HCT116 (cell line): ENCODE measurements at regions not wholly inside any gene's neighbourhood (a gene's known extent, or its start where the extent isn't known, plus 50 kb on each side); places are given as distances from the start of the nearest gene placed in this dataset.
A peak's percentile ranks its signal among the peaks of the same experiment; 100 is the strongest.

Experiments
- ATAC-seq: fragments of 200-7000 bp; cut with Tn5 transposase; 2 replicates; pipeline ENCODE4 v1.9.1; 2020; ENCODE audit warnings: mild to moderate bottlenecking, moderate library complexity
- BruUV-seq: library from RNA; stranded (reverse); fragments of 400-500 nt; replicated peaks from 2 replicates; lab custom pipeline; 2021; lab: Mats Ljungman, UMichigan
- CTCF ChIA-PET: fragments of 300-600 bp; sonication (Branson Sonifier 250); formaldehyde crosslinking; loops from one replicate; lab custom pipeline; 2021; ENCODE audit warnings: antibody characterized with exemption; lab: Charles Lee
- POLR2A ChIA-PET: fragments of 300-600, 350-600 bp; sonication (Branson Sonifier 250); formaldehyde crosslinking; loops from one replicate; lab custom pipeline; 2021; ENCODE audit warnings: antibody characterized with exemption; lab: Charles Lee
- RAD21 ChIA-PET, 2 experiments: fragments of 300-600 bp; sonication (Branson Sonifier 250); formaldehyde crosslinking; loops; one replicate each; lab custom pipeline; 2023; ENCODE audit warnings: low total read pairs in 2 of 2; ENCODE audit not compliant: uncharacterized antibody in 2 of 2, unreplicated experiment in 2 of 2, low non-redundant PET in 1 of 2; lab: Charles Lee
- DNase-seq: peaks from one replicate; pipeline ENCODE4 v3.0.0-alpha.2; 2010; ENCODE audit warnings: low read depth, low spot score
- H2AFZ ChIP-seq: fragments of 200-600 bp; shearing (Covaris generic), sonication (generic); 2 replicates; pipeline ENCODE4 v1.6.1; 2017; ENCODE audit warnings: low read depth, mixed run types, mixed read lengths, antibody characterized with exemption, low read length; ENCODE audit not compliant: poor library complexity, severe bottlenecking
- H3K27ac ChIP-seq: 2 replicates; pipeline ENCODE4 v1.5.1; 2012; ENCODE audit warnings: low read depth, low read length
- H3K27me3 ChIP-seq: fragments of 200-600 bp; sonication (generic); 2 replicates; pipeline ENCODE4 v1.6.1; 2016; ENCODE audit warnings: mixed run types, low read length, mixed read lengths; ENCODE audit not compliant: insufficient read depth
- H3K36me3 ChIP-seq, 2 experiments: fragments of 200-500 bp in 1 of 2; fragments of 200-600 bp in 1 of 2; sonication (Bioruptor generic) in 1 of 2; sonication (generic) in 1 of 2; 2 replicates each; pipeline versions ENCODE4 v1.5.1 to v1.6.1; 2014 to 2016; ENCODE audit warnings: low read length in 2 of 2, inconsistent platforms in 1 of 2, mixed read lengths in 1 of 2, mixed run types in 1 of 2; ENCODE audit not compliant: insufficient read depth in 2 of 2, control insufficient read depth in 1 of 2
- H3K4me1 ChIP-seq, 2 experiments: fragments of 200-600 bp in 1 of 2; sonication (generic) in 1 of 2; 2 replicates each; pipeline versions ENCODE4 v1.5.1 to v1.6.1; 2012 to 2017; ENCODE audit warnings: low read length in 2 of 2, inconsistent platforms in 1 of 2, mild to moderate bottlenecking in 1 of 2, mixed read lengths in 1 of 2, mixed run types in 1 of 2, moderate library complexity in 1 of 2; ENCODE audit not compliant: insufficient read depth in 2 of 2, control insufficient read depth in 1 of 2
- H3K4me2 ChIP-seq: fragments of 200-600 bp; sonication (generic); 2 replicates; pipeline ENCODE4 v1.6.1; 2017; ENCODE audit warnings: mixed run types, low read length, mixed read lengths
- H3K4me3 ChIP-seq, 2 experiments: fragments of 200-600 bp in 1 of 2; sonication (generic) in 1 of 2; replicated peaks in 1 of 2; 2 replicates each; pipeline ENCODE4 v1.5.1; 2011 to 2016; ENCODE audit warnings: low read length in 2 of 2, control low read depth in 1 of 2, low read depth in 1 of 2, mild to moderate bottlenecking in 1 of 2, mixed read lengths in 1 of 2, mixed run types in 1 of 2
- H3K79me2 ChIP-seq: fragments of 200-600 bp; sonication (generic); 2 replicates; pipeline ENCODE4 v1.6.1; 2017; ENCODE audit warnings: mild to moderate bottlenecking, mixed run types, low read length, moderate library complexity, mixed read lengths; ENCODE audit not compliant: insufficient read depth
- H3K9ac ChIP-seq: fragments of 200-600 bp; sonication (generic); 2 replicates; pipeline ENCODE4 v1.6.1; 2016; ENCODE audit warnings: low read length, mixed read lengths
- H3K9me2 ChIP-seq: fragments of 200-600 bp; sonication (generic), shearing (Covaris generic); 2 replicates; pipeline ENCODE4 v1.6.1; 2017; ENCODE audit warnings: mixed run types, mild to moderate bottlenecking, moderate library complexity; ENCODE audit not compliant: insufficient read depth
- H3K9me3 ChIP-seq, 2 experiments: fragments of 200-500 bp in 1 of 2; fragments of 200-600 bp in 1 of 2; sonication (Bioruptor generic) in 1 of 2; sonication (generic) in 1 of 2; 2 replicates each; pipeline ENCODE4 v1.6.1; 2014 to 2017; ENCODE audit warnings: low read length in 2 of 2, mixed read lengths in 2 of 2, inconsistent platforms in 1 of 2, low read depth in 1 of 2, mild to moderate bottlenecking in 1 of 2, mixed run types in 1 of 2, moderate library complexity in 1 of 2; ENCODE audit not compliant: control insufficient read depth in 1 of 2, insufficient read depth in 1 of 2
- H4K20me1 ChIP-seq: fragments of 200-600 bp; sonication (generic), shearing (Covaris generic); 2 replicates; pipeline ENCODE4 v1.6.1; 2017; ENCODE audit warnings: mixed run types, mild to moderate bottlenecking, moderate library complexity; ENCODE audit not compliant: insufficient read depth
- CBX3 ChIP-seq: IDR thresholded peaks from 2 replicates; pipeline ENCODE4 v1.6.1; 2012; ENCODE audit warnings: low read depth
- EGR1 ChIP-seq: IDR thresholded peaks from 2 replicates; pipeline ENCODE4 v1.6.1; 2012; ENCODE audit warnings: low read depth
- EZH2phosphoT487 ChIP-seq: fragments of 200-600 bp; IDR thresholded peaks from 2 replicates; pipeline ENCODE4 v1.6.1; 2018; ENCODE audit warnings: antibody characterized with exemption, borderline replicate concordance
- POLR2A ChIP-seq: IDR thresholded peaks from 2 replicates; pipeline ENCODE4 v1.7.0; 2011; ENCODE audit warnings: borderline replicate concordance; ENCODE audit not compliant: insufficient read depth, insufficient read length; ENCODE audit errors: extremely low read depth
- POLR2AphosphoS5 ChIP-seq: IDR thresholded peaks from 2 replicates; pipeline ENCODE4 v1.6.1; 2011; ENCODE audit warnings: mild to moderate bottlenecking, low read depth, low read length, moderate library complexity
- RAD21 ChIP-seq: IDR thresholded peaks from 2 replicates; pipeline ENCODE4 v1.6.1; 2012; ENCODE audit warnings: low read depth, mild to moderate bottlenecking
- SP1 ChIP-seq: IDR thresholded peaks from 2 replicates; pipeline ENCODE4 v1.6.1; 2012; ENCODE audit warnings: low read depth
- SRF ChIP-seq: IDR thresholded peaks from 2 replicates; pipeline ENCODE4 v1.6.1; 2012; ENCODE audit warnings: low read depth
- intact Hi-C: fragments of 100-400 bp; cut with micrococcal nuclease; formaldehyde crosslinking; loops from 2 replicates; pipeline ENCODE4 v1.10.0; 2022
- TF ChIP-seq, protein P1 (sequence below), 3 experiments: fragments of 200-600 bp in 1 of 3; sonication (generic) in 1 of 3; IDR thresholded peaks in 2 of 3; conservative IDR thresholded peaks in 1 of 3; 2 replicates each; pipeline ENCODE4 v1.5.1; 2012 to 2017; ENCODE audit warnings: low read depth in 2 of 3, low read length in 2 of 3, antibody characterized with exemption in 1 of 3, borderline replicate concordance in 1 of 3, control low read depth in 1 of 3, mild to moderate bottlenecking in 1 of 3, mixed read lengths in 1 of 3, mixed run types in 1 of 3, moderate library complexity in 1 of 3; ENCODE audit not compliant: insufficient read depth in 1 of 3

DNA sequence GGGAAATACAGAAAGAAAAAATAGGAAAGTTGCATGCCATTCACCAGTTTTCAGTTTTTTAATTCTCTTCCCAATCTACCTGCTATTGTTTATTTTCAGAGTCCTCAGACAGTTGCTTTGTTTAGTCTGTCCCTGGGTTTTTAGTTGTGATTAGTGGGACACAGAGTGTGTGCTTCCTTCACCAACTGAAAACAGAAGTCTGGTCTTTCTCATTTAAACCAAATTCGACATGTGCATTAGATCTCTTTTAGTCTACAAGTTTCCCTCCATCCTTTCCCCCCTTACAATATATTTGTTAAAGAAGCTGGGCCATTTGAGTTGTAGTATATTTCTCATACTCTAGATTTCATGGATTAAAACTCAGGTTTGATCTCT, 58.7 kb upstream of the STMND1 start:
- H2AFZ ChIP-seq, result peak overlapping the region; percentile 91
- H3K9ac ChIP-seq, result no peak overlapping the region
- POLR2A ChIA-PET, result no interaction called here
- no peaks in the 10 kb centered on the region for H3K79me2 ChIP-seq
- H3K4me2 ChIP-seq, result peak overlapping the region; percentile 57
- TF ChIP-seq SRF (no peak), EZH2phosphoT487 (no peak), SP1 (0 out of 2 replicates have a peak, but pooled peaks have one; percentile 3)
- H4K20me1 ChIP-seq, result no peaks in the 10 kb centered on the region
- H3K27ac ChIP-seq, result no peak overlapping the region
- peaks cover 0 to 12% of the 10 kb centered on the region in 2 experiments; a peak in 2 of 4 replicates for H3K4me1 ChIP-seq
- no TSS peak for BruUV-seq
- ATAC-seq (no peak), DNase-seq (no peak)
- CTCF ChIA-PET, result interaction anchor here (1.0 to 1.6 kb wide), 3 partner anchors 8 to 43 kb away, joined by 3 to 4 read pairs (median 4); no protein-coding TSS in a partner anchor
- no peaks in the 10 kb centered on the region for H3K9me3 ChIP-seq
- H3K4me3 ChIP-seq, result no peak overlapping the region
- H3K36me3 ChIP-seq, result no peaks in the 10 kb centered on the region
- no peaks in the 10 kb centered on the region; the same call in 1 of the 2 replicates for H3K9me2 ChIP-seq
- no peaks in the 10 kb centered on the region for H3K27me3 ChIP-seq
- RAD21 ChIA-PET, result no interaction called here
- intact Hi-C loops, result no loop called here

GRCh38 chr6:17042422-17043147, 59.3 kb upstream of the STMND1 start:
- CTCF ChIA-PET, result interaction anchor here (1.0 to 1.6 kb wide), 3 partner anchors 9 to 44 kb away, joined by 3 to 4 read pairs (median 4); no protein-coding TSS in a partner anchor

More at GRCh38 chr6:17042422-17043147, 59.3 kb upstream of the STMND1 start:
- POLR2A ChIA-PET, result no interaction called here
- H3K36me3 ChIP-seq, result no peaks in the 10 kb centered on the region
- DNase-seq (peak; percentile 34), ATAC-seq (peak; percentile 99)
- H3K27me3 ChIP-seq, result no peaks in the 10 kb centered on the region
- no peak overlapping the region for H3K27ac ChIP-seq
- no peaks in the 10 kb centered on the region; the same call in 1 of the 2 replicates for H3K9me2 ChIP-seq
- no peaks in the 10 kb centered on the region for H3K9me3 ChIP-seq
- H3K9ac ChIP-seq, result no peak overlapping the region
- no peaks in the 10 kb centered on the region for H3K79me2 ChIP-seq
- no TSS peak for BruUV-seq
- no peaks in the 10 kb centered on the region for H4K20me1 ChIP-seq
- intact Hi-C loops, result no loop called here
- peak overlapping the region in 1 of 2 experiments; percentile 7; a peak in 1 of 4 replicates for H3K4me3 ChIP-seq
- peak overlapping the region; percentile 57 for H3K4me2 ChIP-seq
- TF ChIP-seq POLR2A (no peak), SP1 (0 out of 2 replicates have a peak, but pooled peaks have one; percentile 7), POLR2AphosphoS5 (no peak), EGR1 (no peak), CBX3 (0 out of 2 replicates have a peak, but pooled peaks have one; percentile 17), RAD21 (peak; percentile 41; the same call in 1 of the 2 replicates)
- TF ChIP-seq, protein P1, sequence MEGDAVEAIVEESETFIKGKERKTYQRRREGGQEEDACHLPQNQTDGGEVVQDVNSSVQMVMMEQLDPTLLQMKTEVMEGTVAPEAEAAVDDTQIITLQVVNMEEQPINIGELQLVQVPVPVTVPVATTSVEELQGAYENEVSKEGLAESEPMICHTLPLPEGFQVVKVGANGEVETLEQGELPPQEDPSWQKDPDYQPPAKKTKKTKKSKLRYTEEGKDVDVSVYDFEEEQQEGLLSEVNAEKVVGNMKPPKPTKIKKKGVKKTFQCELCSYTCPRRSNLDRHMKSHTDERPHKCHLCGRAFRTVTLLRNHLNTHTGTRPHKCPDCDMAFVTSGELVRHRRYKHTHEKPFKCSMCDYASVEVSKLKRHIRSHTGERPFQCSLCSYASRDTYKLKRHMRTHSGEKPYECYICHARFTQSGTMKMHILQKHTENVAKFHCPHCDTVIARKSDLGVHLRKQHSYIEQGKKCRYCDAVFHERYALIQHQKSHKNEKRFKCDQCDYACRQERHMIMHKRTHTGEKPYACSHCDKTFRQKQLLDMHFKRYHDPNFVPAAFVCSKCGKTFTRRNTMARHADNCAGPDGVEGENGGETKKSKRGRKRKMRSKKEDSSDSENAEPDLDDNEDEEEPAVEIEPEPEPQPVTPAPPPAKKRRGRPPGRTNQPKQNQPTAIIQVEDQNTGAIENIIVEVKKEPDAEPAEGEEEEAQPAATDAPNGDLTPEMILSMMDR (IDR thresholded peaks at IDR 0.05 in 2 of 3, conservative IDR thresholded peaks at IDR 0.05 in 1 of 3; ENCODE audit: borderline replicate concordance in 1 of 3, insufficient read depth in 1 of 3, low read depth in 2 of 3, low read length in 2 of 3), result peak; percentile 36 to 55 (median 45); a peak in 5 of 6 replicates
- H2AFZ ChIP-seq, result peak overlapping the region; percentile 91
- H3K4me1 ChIP-seq, result peaks cover 0 to 12% of the 10 kb centered on the region in 2 experiments; a peak in 2 of 4 replicates
- RAD21 ChIA-PET, result no interaction called here
